NCI-H774 (cell line): ENCODE measurements at regions not wholly inside any gene's neighbourhood (a gene's known extent, or its start where the extent isn't known, plus 50 kb on each side); places are given as distances from the start of the nearest gene placed in this dataset.

ENCODE experiments used
- DNase-seq: peaks from one replicate; lab custom pipeline; 2025; lab: John Stamatoyannopoulos, UW

- no peak for DNase-seq
Observed at GRCh38 chr19:28471731-28472510, 741.0 kb downstream of the UQCRFS1 start.

GRCh38 chr19:28469544-28469943 is 743.4 kb downstream of the UQCRFS1 start:
- DNase-seq: no peak

- DNase-seq: no peak
Observed at GRCh38 chr19:28468701-28469459, 744.1 kb downstream of the UQCRFS1 start.

- DNase-seq: peak; percentile 57
Observed at GRCh38 chr19:28466107-28467045, 746.6 kb downstream of the UQCRFS1 start.

- no peak for DNase-seq
Observed at GRCh38 chr19:28465371-28466086, 747.4 kb downstream of the UQCRFS1 start.

- DNase-seq: no peak
Observed at GRCh38 chr19:28463493-28464053, 749.4 kb downstream of the UQCRFS1 start.

- DNase-seq: no peak
Observed at GRCh38 chr19:28457620-28458019, 755.3 kb downstream of the UQCRFS1 start.

- DNase-seq: no peak
Observed at GRCh38 chr19:28456708-28457320, 756.1 kb downstream of the UQCRFS1 start.

GRCh38 chr19:28456252-28456651 is 756.7 kb downstream of the UQCRFS1 start:
- DNase-seq: no peak

GRCh38 chr19:28454083-28454482 is 758.9 kb downstream of the UQCRFS1 start:
- DNase-seq: no peak

- DNase-seq: no peak
Observed at GRCh38 chr19:28453420-28453819, 759.5 kb downstream of the UQCRFS1 start.

GRCh38 chr19:28449803-28450202 is 763.1 kb downstream of the UQCRFS1 start:
- no peak for DNase-seq

- no peak for DNase-seq
Observed at GRCh38 chr19:28446511-28446910, 766.4 kb downstream of the UQCRFS1 start.

- DNase-seq: no peak
Observed at GRCh38 chr19:28445826-28446225, 767.1 kb downstream of the UQCRFS1 start.

- DNase-seq: no peak
Observed at GRCh38 chr19:28444362-28444761, 768.6 kb downstream of the UQCRFS1 start.

GRCh38 chr19:28443361-28443760 is 769.6 kb downstream of the UQCRFS1 start:
- DNase-seq: no peak

- peak; percentile 32 for DNase-seq
Observed at GRCh38 chr19:28437390-28438346, 775.3 kb downstream of the UQCRFS1 start.

GRCh38 chr19:28436320-28436719 is 776.6 kb downstream of the UQCRFS1 start:
- peak; percentile 46 for DNase-seq

GRCh38 chr19:28435551-28436271 is 777.2 kb downstream of the UQCRFS1 start:
- DNase-seq: no peak
